Lower leg skin (tissue), 4 donors: ENCODE measurements at regions not wholly inside any gene's neighbourhood (a gene's known extent, or its start where the extent isn't known, plus 50 kb on each side); places are given as distances from the start of the nearest gene placed in this dataset.

Experiments
- DNase-seq, 2 donors: peaks; one replicate each; pipeline ENCODE4 v3.0.0-alpha.2; 2019; ENCODE audit warnings: low spot score in 2 of 2
- H3K4me3 ChIP-seq: fragments of 200-600 bp; sonication (generic); 2 replicates; pipeline ENCODE4 v1.5.1; 2017; ENCODE audit warnings: mild to moderate bottlenecking, low read depth; ENCODE audit not compliant: poor library complexity, severe bottlenecking
- POLR2A ChIP-seq, 2 donors: fragments of 450-650 bp; IDR thresholded peaks; one replicate each; pipeline ENCODE4 v1.6.1; 2016 to 2017; ENCODE audit warnings: antibody characterized with exemption in 2 of 2, mild to moderate bottlenecking in 1 of 2, moderate library complexity in 1 of 2
- WGBS, 2 donors: methylation state at CpG; one replicate each; pipeline ENCODE4 v1.1.5; 2018; 5-methylcytosine and 5-hydroxymethylcytosine counted together
- intact Hi-C: fragments of 100-400 bp; cut with DNase I; formaldehyde crosslinking; loops from one replicate; pipeline ENCODE4 v1.15.0; 2023; ENCODE audit warnings: low total_unique reads
- TF ChIP-seq, protein P1 (sequence below), 3 donors: fragments of 450-650 bp; IDR thresholded peaks; one replicate each; pipeline ENCODE4 v1.5.1; 2016; ENCODE audit warnings: antibody characterized with exemption in 3 of 3, mild to moderate bottlenecking in 3 of 3, moderate library complexity in 2 of 3

DNA sequence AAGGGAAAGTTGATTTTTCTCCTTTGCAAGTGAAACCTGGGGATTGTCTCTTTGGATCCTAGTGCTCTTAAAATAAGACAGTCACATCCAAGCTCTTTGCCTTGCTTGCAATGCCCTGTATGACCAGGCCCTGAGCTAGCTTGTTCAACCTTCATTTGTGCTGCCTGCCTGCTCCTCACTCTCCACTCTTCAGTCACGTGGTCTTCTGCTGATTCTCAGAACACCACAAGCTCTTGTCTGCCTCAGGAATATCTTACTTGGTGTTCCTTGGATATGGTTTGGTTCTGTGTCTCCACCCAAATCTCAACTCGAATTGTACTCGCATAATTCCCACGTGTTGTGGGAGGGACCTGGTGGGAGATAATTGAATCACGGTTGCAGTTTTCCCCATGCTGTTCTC is 318.7 kb downstream of the RMST start:
- DNase-seq: no peak
- 80 to 83% methylated on average over 5 of the region's 5 CpGs for WGBS, 2 donors
- intact Hi-C loops: no loop called here
- TF ChIP-seq POLR2A (IDR thresholded peaks at IDR 0.05): no peak
- TF ChIP-seq, protein P1, sequence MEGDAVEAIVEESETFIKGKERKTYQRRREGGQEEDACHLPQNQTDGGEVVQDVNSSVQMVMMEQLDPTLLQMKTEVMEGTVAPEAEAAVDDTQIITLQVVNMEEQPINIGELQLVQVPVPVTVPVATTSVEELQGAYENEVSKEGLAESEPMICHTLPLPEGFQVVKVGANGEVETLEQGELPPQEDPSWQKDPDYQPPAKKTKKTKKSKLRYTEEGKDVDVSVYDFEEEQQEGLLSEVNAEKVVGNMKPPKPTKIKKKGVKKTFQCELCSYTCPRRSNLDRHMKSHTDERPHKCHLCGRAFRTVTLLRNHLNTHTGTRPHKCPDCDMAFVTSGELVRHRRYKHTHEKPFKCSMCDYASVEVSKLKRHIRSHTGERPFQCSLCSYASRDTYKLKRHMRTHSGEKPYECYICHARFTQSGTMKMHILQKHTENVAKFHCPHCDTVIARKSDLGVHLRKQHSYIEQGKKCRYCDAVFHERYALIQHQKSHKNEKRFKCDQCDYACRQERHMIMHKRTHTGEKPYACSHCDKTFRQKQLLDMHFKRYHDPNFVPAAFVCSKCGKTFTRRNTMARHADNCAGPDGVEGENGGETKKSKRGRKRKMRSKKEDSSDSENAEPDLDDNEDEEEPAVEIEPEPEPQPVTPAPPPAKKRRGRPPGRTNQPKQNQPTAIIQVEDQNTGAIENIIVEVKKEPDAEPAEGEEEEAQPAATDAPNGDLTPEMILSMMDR (IDR thresholded peaks at IDR 0.05): no peak
- H3K4me3 ChIP-seq: no peak overlapping the region

DNA sequence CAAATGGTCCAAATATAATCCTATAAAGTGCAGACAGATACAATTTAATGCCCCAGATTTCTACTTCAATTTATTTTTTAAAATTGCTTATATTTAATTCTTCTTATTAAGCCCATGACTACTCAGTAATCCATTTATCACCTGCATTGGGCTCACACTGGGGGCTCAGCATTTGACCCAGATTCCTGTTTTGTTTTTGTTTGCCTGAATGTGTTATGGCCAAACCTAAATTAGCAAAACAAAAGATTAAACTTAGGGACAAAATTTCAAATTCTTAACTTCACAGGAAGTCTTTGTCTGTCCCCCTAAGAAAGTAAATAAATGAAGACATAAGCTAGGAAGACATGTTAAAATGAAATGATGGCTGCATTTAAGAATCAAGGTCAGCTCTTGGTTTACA is 322.3 kb downstream of the RMST start:
- TF ChIP-seq POLR2A (IDR thresholded peaks at IDR 0.05): no peak
- TF ChIP-seq, protein P1 (IDR thresholded peaks at IDR 0.05): no peak
- intact Hi-C loops: no loop called here
- H3K4me3 ChIP-seq: no peak overlapping the region
- no peak for DNase-seq

DNA sequence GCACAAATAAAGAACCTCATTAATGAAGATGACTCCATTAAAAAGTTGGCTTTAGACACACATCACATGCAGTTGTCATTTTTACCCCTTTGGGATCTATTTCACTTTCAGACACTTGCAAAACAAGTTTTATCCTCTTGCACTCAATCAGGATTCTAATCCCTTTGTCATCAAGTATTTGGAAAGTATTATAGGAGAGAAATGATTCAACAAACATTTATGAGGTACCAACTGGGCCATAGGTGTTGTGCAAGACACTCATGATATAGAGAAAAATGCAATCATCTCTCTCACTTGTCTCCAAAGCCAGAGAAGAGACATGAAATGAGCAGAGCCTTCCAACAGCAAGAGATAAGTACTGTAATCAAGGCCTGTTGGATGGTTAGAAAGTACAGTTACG is 327.7 kb downstream of the RMST start:
- no peak overlapping the region for H3K4me3 ChIP-seq
- DNase-seq: no peak
- intact Hi-C loops: no loop called here
- TF ChIP-seq, protein P1 (IDR thresholded peaks at IDR 0.05): no peak
- no peak for TF ChIP-seq POLR2A (IDR thresholded peaks at IDR 0.05)
- 78 to 93% methylated on average over 1 of the region's 1 CpG for WGBS, 2 donors

DNA sequence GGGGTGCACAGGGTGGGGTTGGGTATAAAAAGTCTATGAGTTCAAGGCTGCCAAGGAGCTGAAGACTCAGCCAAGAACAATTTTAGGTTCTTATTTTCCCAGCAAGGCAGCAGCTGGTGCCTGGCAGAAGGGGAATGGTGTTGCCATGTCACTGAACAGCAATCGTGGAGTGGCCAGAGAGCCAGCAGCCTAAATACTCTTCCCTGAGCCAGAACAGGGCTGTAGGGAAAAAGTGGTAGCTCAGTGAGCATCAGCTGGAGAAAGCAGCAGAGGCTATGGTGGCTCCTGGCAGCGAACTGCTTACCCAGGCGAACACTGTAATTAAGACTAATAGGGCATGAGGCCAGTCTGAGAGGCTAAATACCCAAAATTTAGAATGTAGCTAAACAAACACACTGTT is 334.9 kb downstream of the RMST start:
- TF ChIP-seq POLR2A (IDR thresholded peaks at IDR 0.05): no peak
- no peak for DNase-seq
- intact Hi-C loops: no loop called here
- 72 to 84% methylated on average over 3 of the region's 3 CpGs for WGBS, 2 donors
- no peak overlapping the region for H3K4me3 ChIP-seq

DNA sequence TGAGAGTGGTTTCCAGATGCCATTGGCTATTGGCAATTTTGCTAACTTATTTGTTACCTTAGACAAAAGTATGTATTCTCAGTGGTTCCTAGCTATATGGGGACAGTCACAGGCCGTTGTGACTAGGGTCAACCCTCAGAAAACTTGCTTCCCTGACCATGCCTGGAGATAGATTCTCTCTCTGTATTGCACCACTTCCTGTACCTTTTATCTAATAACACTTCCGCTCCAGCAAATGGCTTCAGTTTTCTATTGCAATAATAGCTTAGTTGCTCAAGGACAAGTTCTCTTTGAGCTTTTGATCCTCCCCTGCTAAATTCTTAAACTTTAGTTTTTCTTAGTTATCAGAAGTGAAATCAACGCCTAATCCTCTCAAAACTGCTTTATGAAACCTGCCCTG is 338.0 kb downstream of the RMST start:
- no peak for DNase-seq
- intact Hi-C loops: no loop called here
- TF ChIP-seq, protein P1 (IDR thresholded peaks at IDR 0.05): no peak
- no peak for TF ChIP-seq POLR2A (IDR thresholded peaks at IDR 0.05)
- no peak overlapping the region for H3K4me3 ChIP-seq
- WGBS, 2 donors: 64 to 65% methylated on average over 3 of the region's 3 CpGs

DNA sequence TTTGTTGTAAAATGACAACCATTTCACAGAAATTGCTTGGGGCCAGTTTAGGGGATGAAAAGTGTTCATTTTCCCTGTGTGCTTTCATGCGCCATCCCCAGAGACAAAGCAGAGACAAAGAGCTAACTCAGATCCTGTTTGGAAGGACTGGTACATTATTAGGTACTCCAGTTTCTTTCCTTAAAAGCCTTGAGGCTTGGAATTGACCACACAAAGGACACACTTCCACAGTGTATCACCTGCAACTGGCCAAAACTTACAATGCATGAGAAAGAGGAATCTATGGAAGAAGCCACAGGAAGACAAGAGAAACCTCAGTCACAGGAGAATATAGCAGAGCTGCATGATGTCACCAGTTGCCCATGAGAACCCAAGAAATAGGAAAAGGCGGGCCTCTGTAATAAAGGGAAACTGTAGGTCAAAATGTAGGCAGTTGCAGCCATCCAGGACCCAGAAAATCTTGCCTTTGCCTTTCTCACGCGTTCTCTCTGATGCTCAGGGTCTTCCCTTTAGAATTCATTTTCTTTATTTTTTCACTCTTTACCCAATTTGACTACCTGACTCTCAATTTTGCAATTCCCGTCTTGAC is 339.0 kb downstream of the RMST start:
- DNase-seq: no peak
- TF ChIP-seq, protein P1 (IDR thresholded peaks at IDR 0.05): no peak
- no peak for TF ChIP-seq POLR2A (IDR thresholded peaks at IDR 0.05)
- H3K4me3 ChIP-seq: no peak overlapping the region
- WGBS, 2 donors: 85 to 88% methylated on average over 5 of the region's 5 CpGs
- intact Hi-C loops: no loop called here
